Forelimb muscle (tissue), 1 donor: ENCODE measurements at regions not wholly inside any gene's neighbourhood (a gene's known extent, or its start where the extent isn't known, plus 50 kb on each side); places are given as distances from the start of the nearest gene placed in this dataset.
A peak's percentile ranks its signal among the peaks of the same experiment; 100 is the strongest.

Experiments
- DNase-seq: peaks from one replicate; pipeline ENCODE4 v3.0.0-alpha.2; 2013; ENCODE audit warnings: low read depth

- DNase-seq = peak; percentile 82
Measured at GRCh38 chr1:195934817-195935553, 673.3 kb downstream of the KCNT2 start.

DNA sequence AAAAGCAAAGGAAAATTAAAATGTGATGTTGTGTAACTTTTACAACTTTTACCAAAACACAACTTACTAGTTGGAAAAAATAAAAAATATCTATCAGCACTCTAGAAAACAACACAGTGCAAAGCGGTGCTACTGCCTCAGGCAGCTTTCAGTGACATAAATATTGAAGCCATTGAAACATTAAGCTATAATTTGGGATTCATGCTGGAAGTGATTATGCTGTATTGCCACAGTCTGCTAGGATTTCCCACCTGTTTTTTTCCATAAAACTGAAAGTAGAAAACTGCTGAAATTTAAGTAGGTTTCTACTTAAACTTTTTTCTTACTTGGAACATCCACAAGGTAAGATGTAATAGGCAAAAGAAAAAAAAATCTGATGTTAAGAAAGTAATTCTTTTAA lies 674.4 kb downstream of the KCNT2 start:
- peak; percentile 26 for DNase-seq

- no peak for DNase-seq
Measured at GRCh38 chr1:195915826-195916225, 692.4 kb downstream of the KCNT2 start.

DNA sequence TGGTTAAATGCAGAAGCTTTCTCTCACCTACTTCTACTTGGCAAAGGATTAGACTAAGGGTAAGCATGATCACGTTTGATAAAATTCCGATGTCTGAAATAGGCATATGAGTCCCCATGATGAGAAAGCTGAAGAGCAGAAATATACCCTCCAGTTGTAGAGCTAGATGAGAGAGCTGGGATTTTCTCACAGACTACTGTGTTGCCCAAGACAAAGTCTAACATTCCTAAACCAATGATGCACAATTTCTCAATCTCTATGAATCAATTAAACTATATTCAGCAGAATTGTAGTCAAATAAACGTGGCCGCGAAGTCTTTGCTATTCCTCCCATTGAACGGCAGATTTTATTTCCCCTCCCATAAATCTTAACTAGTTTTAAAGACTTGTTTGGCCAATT lies 699.2 kb downstream of the KCNT2 start:
- DNase-seq = no peak

DNA sequence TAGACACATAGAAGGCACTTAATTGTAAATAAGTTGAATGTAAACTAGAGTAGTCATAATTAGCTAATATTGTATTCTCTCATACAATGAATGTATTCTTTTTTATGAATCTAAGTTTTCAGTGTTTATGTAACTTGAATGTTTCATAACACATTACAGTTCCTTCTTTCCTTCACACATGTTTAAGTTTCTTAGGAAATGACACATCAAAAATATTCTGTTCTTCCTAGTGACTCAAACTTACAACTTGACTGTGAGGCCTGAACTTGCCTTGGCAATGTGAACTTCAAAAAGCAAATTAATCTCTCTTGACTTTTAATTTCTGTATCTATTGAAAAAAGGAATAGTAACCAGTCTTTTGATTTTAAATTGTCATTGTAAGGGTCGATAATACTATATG lies 700.1 kb downstream of the KCNT2 start:
- DNase-seq = no peak

GRCh38 chr1:195903203-195903602 lies 705.0 kb downstream of the KCNT2 start:
- no peak for DNase-seq

DNA sequence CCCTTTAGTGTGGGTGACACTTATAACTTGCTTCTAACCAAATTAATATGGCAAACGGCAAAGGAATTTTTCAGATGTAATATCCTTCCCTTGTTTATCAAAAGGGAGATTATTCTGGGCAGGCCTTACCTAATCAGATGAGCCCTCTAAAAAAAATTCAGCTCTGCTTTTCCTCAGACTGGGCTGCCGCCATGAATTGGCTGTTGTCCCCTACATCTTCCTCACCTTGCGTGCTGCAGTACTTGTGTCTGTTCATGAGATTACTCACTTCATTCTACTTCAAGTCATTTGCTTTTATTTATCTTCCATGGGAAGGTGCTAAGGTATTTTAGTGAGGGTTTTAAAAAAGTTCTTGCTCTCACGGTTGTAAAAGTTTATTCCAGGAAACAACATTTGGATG lies 705.5 kb downstream of the KCNT2 start:
- no peak for DNase-seq

- DNase-seq = no peak
Measured at GRCh38 chr1:195899762-195900352, 708.4 kb downstream of the KCNT2 start.

GRCh38 chr1:195898924-195899323 lies 709.3 kb downstream of the KCNT2 start:
- DNase-seq = no peak

GRCh38 chr1:195898373-195898772 lies 709.9 kb downstream of the KCNT2 start:
- no peak for DNase-seq

DNA sequence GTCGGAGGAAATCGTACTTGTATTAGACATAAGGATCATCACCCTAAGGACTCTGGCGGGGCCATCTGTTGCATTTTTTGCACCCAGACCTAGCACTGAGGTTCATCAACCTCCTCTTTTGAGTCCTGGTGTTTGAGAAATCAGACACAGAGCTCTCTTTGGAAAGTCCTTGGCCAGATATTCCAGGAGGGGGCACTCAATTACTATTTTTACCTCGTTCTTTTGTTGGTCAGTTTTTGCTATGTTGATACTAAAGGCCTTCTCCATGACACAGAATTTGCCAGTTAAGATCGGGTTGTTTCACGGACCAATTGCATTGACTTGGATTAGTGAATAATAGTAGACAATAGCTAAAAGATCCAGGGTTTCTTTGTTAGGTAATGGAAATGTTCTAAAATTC lies 711.2 kb downstream of the KCNT2 start:
- DNase-seq = no peak

GRCh38 chr1:195894411-195894810 lies 713.8 kb downstream of the KCNT2 start:
- no peak for DNase-seq

GRCh38 chr1:195886000-195886399 lies 722.2 kb downstream of the KCNT2 start:
- no peak for DNase-seq

DNA sequence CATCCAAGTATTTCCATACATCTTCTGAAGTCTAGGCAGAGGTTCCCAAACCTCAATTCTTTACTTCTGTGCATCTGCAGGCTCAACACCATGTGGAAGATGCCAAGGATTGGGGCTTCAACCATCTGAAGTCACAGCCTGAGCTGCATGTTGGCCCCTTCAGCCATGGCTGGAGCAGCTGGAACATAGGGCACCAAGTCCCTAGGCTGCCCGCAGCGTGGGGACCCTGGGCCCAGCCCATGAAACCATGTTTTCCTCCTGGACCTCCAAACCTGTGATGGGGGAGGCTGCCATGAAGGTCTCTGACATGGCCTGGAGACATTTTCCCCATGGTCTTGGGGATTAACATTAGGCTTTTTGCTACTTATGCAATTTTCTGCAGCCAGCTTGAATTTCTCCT lies 729.8 kb downstream of the KCNT2 start:
- no peak for DNase-seq

- no peak for DNase-seq
Measured at GRCh38 chr1:195876792-195877191, 731.4 kb downstream of the KCNT2 start.

DNA sequence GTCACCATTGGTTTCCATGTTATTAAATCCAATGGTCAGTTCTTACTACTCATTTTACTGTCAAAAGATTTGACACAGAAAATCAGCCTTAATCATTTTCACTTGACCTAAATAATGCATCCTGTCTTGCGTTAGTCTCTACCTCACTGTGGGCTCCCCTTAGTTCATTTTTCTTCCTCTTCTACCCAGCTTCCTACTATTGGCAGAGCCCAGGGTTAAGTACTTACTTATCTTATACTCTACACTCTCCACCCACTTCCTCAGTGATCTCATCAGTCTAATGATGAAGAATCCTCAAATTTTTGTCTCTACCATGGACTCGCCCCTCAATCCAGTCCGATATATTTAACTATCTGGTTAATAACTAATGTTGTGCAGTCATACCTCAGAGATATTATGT lies 735.9 kb downstream of the KCNT2 start:
- DNase-seq = no peak

DNA sequence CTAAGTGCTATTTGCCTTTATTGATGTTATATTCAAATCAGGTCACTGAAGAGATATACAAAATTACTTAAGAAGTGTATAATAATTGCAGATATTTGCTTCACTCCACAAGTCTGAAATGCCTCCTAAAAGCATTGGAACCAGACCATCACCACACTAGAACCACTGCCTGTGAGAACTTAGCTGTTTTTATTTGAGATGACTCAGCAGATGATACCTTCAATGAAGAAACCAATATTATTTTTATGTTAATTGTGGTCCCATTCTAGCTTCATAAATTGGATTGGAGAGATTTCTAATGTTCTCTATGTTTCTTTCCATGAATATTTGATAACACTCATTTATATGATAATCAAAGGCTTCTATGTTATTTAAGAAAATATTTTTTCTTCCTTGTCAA lies 740.6 kb downstream of the KCNT2 start:
- no peak for DNase-seq

DNA sequence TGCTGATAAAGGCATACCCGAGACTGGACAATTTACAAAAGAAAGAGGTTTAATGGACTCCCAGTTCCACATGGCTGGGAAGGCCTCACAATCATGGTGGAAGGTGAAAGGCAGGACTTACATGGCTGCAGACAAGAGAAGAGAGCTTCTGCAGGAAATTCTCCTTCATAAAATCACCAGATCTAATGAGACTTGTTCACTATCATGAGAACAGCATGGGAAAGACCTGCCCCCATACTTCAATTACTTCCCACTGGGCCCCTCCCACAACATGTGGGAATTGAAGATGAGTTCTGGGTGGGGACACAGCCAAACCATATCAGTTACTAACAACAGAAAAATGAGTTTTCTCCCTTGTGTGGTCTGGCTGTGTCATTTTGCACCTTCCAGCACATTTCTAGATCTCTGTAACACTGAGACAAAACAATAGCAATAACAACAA lies 741.4 kb downstream of the KCNT2 start:
- DNase-seq = no peak

GRCh38 chr1:195866091-195866780 lies 742.0 kb downstream of the KCNT2 start:
- no peak for DNase-seq

- DNase-seq = no peak
Measured at GRCh38 chr1:195851804-195852203, 756.4 kb downstream of the KCNT2 start.

GRCh38 chr1:195851016-195851601 lies 757.1 kb downstream of the KCNT2 start:
- DNase-seq = no peak

- DNase-seq = no peak
Measured at GRCh38 chr1:195849180-195849579, 759.1 kb downstream of the KCNT2 start.
